ENCODE measurements at regions not wholly inside any gene's neighbourhood (a gene's known extent, or its start where the extent isn't known, plus 50 kb on each side); places are given as distances from the start of the nearest gene placed in this dataset.
"Not testable (repeated sequence)": the region's sequence is repeated elsewhere in the genome, so short reads cannot be mapped to it uniquely, and the experiment has no call there.

DNA sequence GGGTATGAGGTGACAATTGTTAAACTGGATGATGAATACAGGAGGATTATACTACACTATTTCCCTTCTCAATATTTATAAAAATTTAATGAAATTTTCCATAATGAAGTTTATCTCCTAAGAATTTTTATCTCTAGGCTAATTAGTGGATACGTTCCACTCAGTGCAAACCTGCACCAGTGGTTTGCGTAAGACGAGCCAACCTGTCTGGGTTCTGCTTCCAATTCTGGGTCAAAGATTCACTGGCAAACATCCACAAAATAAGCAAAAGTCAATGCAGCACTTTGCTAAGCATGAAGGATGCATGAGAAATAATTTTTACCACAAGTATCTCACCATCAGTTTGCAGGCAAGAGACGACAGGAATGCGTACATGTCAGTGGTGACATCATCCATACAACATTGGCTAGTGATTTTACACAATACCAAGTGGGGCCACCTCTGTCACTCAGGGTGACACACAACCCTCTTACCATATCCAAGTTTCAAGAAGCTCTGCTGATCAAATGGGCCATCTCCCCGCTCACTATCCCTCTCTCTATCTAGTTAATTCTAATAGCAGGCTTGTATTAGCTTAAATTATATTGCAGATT, 51.7 kb downstream of the FAM50B start:
- DNase-seq (ENCODE audit: low read depth, low spot score) = no peak

DNA sequence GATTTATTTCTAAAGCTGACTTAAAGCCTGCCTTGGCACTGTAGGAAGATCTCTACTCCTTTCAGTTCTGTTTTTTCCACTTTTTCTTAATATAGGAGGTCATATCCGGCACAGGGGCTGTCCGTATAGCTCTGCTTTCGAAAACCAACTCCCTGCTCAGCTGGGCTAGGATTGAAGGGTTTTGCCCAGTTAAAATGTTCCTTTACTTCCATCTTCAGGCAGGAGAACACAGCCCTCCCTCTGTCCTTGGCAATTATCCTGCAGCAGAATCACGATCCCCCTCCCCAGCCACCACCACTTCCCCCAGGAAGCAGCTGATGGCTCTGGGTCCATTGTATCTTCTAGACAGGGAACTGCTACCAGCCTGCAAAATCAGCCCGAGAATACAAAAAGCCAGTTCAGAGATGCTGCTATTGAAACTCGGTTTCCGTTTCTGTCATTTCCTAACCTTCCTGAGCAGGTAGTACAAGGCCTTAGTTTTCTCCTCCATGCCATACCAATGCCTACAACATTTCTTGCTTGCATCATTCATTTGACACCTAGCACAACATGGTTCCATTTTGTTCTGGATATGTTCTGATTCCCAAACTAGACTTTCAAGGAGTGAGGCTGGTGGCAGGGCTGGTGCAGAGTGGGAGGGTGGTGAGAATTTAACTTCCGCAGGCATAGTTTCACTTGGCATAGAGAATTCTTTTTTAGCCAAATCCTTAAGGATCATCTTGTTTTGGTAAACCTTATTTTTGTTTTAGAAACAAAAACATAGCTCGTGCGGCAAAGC, 53.9 kb downstream of the FAM50B start:
- DNase-seq (ENCODE audit: low read depth, low spot score) = no peak

DNA sequence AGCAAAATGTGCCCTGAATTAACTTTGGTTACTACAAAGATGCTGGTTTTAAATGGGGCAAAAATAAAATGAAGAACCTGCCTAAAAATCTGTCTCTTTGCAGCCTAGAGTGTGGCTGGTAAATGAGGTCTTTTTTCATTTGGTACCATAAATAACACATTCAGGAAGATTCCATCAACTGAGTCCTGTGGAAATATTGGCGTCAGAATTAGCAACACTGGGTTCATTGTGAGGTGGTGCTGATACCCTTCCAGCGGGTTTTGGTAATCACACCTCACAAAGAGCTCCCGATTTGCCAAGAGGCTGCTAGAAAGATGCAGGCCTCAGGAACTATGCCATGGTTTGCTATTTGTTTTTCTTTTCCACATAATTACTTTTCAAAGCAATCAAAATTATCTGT, 55.3 kb downstream of the FAM50B start:
- DNase-seq (ENCODE audit: low read depth, low spot score) = no peak

DNA sequence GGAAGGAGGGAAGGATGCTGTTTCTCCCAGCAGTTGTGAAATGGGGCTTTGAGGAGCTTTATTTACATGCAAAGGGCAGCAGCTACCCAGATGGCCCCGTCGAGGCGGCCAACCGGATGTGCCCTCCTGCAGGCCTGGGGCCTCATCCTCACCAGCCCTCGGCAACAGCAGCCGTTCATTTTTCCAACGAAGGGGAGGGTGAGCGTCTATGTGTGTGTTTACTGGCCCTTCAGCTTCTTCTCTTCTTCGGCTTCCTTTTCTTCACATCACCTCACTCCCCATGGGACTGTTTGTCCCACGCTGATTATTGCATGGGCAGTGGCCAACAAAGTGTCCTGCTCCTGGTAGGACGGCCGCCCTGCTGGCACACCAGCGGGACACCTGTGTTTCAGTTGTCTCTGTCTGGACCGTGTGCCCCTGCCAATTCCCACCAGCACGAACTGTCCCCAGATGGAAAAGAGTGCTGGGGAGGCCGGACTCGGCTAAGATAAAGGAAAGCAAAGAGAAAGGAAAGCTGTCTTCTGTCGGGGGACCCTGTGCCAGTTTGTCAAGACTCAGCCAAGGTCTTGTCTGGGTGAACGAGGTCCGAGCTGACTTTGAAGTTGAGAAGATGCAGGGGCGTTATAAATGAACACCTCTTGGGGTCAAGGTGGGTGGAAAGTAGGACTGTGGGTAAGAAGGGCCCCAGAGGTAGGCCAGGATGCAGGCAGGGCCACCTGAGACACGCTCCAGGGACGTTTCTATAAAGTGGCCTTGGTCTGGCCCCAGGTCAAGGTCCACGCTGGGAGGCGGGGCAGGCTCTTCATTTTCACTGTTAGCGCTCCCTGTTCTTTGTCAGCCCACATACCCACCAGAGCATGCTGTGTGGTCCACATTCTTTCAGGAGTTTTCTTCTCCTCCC, 57.0 kb downstream of the FAM50B start:
- DNase-seq (ENCODE audit: low read depth, low spot score) = no peak

DNA sequence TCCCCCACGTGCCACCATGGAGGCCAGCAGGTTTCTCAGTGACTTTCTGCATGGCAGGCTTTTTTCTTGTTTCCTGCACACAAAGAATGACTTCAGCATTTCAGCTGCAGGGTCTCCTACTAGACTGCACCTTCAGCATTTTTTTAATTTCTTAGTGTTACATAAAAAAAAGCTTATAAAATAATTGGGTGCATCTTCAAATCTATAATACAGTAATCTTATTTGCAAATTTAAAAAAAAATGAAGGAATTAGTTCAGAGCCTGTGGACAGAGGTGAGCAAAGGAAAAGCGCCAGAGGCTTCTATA, 57.6 kb downstream of the FAM50B start:
- DNase-seq (ENCODE audit: low read depth, low spot score) = no peak

DNA sequence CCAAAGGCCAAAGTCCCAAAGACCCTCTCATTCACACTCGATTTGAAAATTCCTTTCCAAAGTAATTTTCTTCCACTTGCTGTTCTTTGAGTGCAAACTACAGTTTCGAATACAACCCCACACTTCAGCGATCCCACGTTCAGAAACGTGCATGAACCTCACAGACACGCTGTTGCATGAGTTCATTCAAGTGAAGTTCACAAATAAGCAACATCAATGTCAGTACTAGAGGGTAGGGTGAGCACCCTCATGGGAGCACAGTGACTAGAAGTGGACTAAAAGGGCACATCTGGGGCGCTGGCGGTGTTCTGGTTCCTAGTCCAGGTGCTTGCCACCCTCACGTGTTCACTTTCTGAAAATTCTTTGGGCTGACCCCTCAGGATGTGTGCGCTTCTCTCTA, 59.0 kb downstream of the FAM50B start:
- DNase-seq (ENCODE audit: low read depth, low spot score) = no peak

DNA sequence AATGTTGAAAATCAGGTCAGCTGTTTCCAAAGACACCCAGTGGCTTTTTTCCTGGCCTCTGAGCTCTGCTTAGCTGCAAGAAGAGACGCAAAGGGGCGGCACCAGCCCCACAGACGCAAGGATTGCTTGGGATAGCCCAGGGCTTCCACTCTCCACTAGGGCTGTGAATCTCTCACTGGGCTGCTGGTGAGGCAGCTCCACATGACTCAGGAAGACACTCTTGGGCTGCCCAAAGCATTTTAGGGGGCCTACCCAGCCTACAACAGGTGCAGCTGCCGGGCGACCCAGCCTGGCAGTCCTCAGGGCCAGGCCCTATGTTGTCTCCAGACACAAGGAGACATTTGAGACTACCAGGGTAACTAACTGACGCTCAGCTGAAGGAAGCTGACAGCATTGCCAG, 59.8 kb downstream of the FAM50B start:
- DNase-seq (ENCODE audit: low read depth, low spot score) = no peak

DNA sequence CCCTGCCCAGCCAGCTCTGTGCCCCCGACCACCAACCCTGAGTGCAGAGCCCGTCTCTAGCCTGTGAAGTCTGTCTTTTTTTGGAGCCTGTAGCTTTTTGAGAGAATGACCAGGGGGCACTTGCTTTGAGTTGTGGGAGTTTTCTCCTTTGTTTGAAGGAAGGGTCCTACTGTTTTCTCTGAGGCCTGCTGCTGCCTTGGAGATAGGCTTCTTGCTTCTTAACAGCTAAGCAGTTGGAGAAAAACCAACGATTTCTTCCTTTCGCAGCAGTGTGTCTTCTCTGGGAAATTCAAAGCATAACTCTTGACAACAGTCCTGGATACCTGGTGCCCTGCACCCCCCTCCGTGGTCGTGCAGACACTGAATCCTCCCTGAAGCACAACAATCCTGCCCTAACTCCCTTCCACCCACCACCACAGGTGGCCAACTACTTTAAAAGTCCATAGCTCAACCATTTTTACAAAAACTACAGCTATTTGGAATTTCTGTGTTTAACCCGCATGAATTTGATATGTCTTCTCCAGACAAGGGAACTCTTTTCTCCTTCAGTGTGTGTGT, 61.0 kb downstream of the FAM50B start:
- no peak for DNase-seq (ENCODE audit: low read depth, low spot score)

DNA sequence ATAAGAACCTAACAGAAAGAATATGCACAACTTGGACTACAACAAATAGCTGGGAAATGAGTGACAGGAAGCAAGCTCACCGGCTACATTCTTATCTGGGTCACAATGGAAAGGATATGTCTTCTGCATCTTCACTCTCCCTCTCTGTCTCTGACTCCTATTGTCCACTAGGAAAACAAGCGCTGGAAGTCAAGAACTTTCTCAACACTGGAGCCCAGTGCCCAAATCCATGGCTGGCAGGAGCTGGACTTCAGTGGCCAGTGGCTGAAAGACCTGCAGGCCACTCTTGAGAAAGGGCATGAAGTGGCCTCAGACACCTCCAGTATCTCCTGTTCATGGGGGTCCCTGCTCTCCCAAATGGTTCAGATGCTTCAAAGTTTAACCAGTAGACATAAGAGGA, 62.0 kb downstream of the FAM50B start:
- DNase-seq (ENCODE audit: low read depth, low spot score) = no peak

DNA sequence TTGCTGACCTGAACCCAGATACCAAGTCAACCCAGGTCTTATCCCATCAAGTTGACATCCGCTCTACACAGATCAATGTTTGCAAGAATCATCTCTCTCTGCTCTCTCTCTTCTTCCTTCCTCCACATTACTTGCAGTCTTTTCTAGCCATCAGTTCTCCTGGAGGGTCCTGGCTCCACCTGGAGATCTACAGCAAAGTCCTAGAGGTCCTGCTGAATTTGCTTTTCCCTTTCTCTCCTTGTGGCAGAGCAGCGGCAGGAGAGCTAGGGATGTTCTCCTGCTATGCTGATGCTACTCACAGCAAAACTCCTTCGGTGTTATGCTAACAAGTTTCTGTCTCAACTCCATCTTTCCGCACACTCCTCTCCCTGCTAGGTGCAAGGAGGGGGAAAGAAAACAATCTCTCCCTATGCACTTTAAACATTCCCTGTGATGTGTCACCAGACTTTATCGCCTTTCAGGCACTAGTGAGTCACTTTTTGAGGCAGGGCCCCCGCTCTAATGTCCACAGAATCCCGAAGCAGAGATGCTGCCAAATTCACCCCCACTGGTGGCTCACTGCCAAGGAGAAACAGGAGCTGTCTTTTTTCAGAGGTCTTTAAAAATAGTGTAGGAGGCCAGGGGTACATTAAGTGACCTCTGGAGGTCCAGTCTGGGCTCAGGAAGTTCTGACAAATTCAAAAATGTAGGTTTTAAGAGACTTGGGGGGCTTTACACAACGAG, 62.6 kb downstream of the FAM50B start:
- no peak for DNase-seq (ENCODE audit: low read depth, low spot score)

DNA sequence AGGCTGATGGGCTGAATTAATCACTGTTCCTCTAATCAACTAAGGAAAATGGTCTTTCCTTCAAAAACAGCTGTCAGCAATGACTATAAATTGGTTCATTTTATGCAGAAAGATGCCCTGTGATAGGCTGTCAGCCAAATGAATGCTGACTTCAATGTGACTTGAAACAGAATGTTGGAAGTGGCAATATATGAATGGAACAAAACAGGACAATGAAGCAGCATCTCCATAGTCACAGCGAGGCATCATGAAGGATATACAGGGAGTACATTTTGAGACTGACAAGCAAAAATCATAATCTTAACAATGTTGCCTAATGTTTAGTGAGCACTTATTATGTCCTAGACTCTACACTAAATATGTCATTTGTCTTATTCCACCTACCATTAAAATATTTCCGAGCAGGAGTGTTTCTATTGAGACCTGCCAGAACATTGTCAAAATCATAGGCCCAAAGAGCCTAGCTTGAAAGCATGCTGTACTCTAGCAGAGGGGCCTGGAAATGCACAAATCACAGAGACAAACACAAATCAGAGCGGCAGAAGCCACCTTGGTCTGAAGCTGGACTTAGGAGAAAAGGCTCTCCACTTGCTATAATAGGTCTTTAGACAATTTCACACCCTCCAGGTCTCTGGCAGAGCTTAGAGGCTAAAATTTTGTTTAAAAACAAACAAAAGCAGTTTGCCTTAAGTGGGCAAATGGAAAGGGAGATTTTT, 63.3 kb downstream of the FAM50B start:
- no peak for DNase-seq (ENCODE audit: low read depth, low spot score)

DNA sequence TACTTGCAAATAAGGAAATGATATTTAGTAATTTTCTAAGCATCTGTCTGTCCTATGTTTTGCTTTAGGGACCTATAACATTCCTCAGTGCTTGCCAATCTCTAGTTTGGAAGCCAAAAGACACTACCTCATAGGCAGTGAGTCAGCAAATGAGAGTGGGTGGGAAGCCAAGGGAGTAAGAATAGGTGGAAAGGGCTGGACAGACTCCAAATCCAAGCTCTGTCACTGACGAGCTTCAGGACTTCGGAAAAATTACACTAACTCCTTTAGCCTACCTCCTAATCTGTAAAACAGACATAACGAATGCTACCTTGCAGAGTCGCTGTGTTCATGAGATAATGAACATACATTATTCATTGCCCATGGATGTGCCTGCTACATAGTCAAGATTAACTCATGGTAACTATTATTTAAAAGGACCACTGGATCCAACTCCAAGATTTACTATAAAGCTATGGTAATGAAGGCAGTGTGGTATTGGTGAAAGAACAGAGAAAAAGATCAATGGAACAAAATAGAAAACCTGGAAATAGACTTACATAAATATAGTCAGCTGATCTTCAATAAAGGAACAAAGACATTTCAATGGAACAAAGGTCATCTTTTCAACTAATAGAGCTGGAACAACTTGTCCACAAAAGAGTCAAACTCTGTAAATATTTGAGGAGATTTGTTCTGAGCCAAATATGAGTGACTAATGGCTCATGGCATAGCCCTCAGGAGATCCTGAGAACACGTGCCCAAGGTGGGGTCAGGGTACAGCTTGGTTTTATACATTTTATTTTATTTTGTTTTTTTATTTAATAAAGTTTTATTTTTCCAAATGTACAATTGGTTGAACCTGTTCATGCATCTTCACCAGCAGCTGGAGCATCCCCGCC, 64.1 kb downstream of the FAM50B start:
- DNase-seq (ENCODE audit: low read depth, low spot score) = no peak

DNA sequence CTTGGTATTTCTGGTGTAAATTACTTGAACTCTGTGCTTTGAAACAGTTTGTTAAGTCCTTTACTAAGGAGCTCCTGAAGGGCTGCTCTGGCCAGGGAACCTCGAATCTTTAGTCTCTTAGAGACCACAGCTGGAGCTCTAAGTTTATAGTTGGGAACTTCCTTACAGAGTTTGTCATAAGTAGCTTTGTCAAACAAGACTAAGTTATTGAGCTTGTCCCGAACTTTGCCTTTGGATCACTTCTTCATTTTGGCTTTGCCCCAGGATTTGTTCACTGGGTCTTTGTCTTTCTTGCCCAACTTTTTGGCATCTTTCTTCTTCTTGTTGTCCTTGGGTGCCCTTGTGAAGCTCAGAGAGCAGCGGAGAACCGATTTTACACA, 64.8 kb downstream of the FAM50B start:
- no peak for DNase-seq (ENCODE audit: low read depth, low spot score)

DNA sequence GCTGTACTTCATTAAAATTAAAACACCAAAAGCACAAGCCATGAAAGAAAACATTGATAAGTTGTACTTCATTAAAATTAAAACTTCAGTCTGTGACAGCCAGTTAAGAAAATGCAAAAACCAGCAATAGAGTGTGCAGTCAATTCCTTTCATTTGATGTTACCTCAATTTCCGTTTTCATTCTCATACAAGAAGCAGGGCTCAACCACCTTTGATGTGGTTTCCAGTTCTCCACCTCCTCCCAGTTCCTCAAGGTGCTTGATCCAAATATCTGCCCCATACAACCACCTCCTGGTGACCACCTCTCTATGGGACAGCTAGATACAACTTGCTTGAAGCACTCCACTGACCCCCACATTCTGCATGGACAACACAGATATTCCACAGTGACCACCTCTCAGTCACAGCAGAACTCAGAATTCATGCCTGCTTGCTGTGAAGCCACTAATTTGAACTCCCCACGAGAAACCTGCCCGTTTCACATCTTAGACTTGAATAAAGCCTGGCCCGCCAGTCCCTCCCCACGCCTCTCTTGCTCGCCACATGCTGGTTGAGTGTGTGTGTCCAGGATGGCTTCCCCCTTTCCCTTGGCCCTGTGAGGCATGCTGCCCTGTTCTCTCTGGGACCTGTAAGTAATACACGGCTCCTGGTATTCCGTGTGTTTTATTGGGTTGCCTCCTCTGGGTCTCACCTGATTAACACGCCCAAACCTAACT, 66.1 kb downstream of the FAM50B start:
- no peak for DNase-seq (ENCODE audit: low read depth, low spot score)

DNA sequence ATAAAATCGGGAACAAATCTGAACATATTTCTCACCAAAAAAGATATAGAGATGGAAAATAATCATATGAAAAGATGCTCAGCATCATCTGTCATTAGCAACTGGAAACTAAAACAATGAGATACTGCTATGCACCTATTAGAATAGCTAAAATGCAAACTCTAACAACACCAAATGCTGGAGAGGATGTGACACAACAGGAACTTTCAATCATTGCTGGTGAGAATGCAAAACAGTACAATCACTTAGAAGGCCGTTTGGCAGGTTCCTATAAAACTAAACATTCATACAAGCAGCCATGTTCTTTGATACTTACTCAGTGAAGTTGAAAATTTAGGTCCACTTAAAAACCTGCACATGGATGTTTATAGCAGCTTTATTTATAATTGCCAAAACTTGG, 67.0 kb downstream of the FAM50B start:
- DNase-seq (ENCODE audit: low read depth, low spot score) = no peak

DNA sequence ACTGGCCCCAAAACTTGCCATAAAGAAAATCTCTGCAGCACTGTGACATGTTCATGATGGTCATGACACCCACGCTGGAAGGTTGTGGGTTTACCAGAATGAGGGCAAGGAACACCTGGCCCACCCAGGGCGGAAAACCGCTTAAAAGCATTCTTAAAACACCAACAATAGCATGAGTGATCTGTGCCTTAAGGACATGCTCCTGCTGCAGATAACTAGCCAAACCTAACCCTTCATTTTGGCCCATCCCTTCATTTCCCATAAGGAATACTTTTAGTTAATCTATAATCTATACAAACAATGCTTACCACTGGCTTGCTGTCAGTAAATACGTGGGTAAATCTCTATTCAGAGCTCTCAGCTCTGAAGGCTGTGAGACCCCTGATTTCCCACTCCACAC, 67.6 kb downstream of the FAM50B start:
- DNase-seq (ENCODE audit: low read depth, low spot score) = not testable (repeated sequence)

DNA sequence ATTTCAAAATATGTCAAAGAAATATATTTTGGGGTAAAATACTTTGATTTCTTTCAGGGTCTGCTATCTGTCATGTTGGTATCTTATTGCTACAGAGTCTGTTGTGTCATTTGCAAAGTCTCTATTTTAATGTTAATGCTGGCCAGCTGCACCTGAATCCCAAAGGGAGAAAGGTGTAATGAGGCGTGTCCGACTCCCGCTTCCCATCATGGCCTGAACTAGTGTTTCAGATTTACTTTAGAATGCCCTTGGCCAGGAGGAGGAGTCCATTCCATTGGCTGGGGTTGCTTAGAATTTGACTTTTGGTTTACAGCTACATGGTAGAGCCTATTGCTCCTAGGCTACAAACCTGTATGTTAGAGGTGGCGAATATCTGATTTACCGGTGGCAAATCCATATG, 69.3 kb downstream of the FAM50B start:
- DNase-seq (ENCODE audit: low read depth, low spot score) = no peak

DNA sequence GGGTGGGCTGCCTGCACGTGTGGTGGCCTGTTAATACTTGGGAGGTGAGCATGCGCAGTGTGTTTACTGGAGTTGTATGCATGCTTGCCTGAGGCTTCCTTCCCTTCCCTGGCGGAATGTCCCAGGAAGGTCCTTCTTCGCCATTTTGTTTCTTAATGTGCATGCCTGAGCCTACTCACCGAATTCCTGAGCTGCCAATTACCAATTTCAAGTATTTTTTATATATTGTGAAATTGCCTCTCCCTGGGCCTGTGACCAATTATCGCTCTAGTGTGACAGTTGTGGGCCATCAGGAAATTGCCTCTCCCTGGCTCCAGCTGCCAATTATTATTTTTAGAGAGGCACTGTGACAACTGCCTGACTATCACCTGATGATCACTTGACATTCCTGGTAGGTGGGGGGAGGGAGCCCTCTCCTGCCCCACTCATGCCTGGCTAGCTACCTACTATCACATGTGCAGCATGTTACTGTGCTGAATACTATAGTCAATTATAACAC, 70.0 kb downstream of the FAM50B start:
- DNase-seq (ENCODE audit: low read depth, low spot score) = no peak

DNA sequence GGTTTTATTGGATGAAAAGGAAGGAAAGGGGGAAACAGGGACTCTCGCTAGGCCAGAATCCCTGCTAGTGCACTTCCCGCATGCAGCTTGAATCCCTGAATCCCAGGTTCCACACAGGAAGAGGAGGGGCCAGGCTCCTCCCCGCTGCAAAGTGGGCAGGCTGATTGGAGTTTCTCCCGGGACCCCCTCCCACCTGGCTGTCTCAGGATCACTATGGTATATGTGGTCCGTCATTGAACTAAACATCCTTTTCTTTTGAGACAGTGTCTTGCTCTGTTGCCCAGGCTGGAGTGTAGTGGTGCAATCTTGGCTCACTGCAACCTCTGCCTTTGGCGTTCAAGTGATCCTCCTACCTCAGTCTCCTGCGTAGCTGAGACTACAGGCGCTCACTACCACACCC, 70.7 kb downstream of the FAM50B start:
- DNase-seq (ENCODE audit: low read depth, low spot score) = no peak

Data from activated naive CD8-positive, alpha-beta T cell treated with anti-CD3 and anti-CD28 coated beads, Interleukin-2, amount 50 U/mL, for 16 hours (primary cell).